ENCODE measurements at regions not wholly inside any gene's neighbourhood (a gene's known extent, or its start where the extent isn't known, plus 50 kb on each side); places are given as distances from the start of the nearest gene placed in this dataset.

DNA sequence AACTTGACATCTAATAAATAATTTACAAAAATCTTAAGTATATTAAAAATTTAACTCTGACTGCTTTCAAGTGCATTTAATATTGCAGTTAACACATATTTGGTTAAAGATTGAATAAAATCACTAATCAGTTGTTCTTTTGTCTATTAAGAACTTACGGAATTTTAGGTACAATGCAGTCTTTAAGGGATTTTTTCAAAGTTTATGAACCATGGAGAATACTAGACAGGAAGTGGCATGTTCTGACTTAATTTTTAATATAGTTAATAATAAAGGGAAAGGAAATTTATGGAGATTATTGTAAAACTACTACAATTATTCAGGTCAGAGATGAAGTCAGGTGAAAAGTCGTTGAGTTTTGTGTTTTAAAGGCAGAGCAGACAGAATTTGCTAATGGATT lies 240.9 kb downstream of the CALCRL start:
- ATAC-seq = no peak
- Mint-ChIP-seq H3K27me3 (ENCODE audit: low read depth) (no peaks in the 10 kb centered on the region), H3K9me3 (peaks cover 37% of the 10 kb centered on the region), H3K4me1 (peaks cover 13% of the 10 kb centered on the region), H3K36me3 (peaks cover 23% of the 10 kb centered on the region), H3K27ac (no peak overlapping the region), H3K4me3 (no peak overlapping the region)
- no peak for TF ChIP-seq SP1 (CRISPR knock-in tag; conservative IDR thresholded peaks at IDR 0.05)
- TF ChIP-seq, protein P1, sequence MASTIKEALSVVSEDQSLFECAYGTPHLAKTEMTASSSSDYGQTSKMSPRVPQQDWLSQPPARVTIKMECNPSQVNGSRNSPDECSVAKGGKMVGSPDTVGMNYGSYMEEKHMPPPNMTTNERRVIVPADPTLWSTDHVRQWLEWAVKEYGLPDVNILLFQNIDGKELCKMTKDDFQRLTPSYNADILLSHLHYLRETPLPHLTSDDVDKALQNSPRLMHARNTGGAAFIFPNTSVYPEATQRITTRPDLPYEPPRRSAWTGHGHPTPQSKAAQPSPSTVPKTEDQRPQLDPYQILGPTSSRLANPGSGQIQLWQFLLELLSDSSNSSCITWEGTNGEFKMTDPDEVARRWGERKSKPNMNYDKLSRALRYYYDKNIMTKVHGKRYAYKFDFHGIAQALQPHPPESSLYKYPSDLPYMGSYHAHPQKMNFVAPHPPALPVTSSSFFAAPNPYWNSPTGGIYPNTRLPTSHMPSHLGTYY (CRISPR knock-in tag; IDR thresholded peaks at IDR 0.05) = no peak
- no peak for TF ChIP-seq SMAD4 (CRISPR knock-in tag; IDR thresholded peaks at IDR 0.05)
- TF ChIP-seq, protein P2, sequence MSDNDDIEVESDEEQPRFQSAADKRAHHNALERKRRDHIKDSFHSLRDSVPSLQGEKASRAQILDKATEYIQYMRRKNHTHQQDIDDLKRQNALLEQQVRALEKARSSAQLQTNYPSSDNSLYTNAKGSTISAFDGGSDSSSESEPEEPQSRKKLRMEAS (CRISPR knock-in tag; IDR thresholded peaks at IDR 0.05) = no peak
- TF ChIP-seq, protein P3, sequence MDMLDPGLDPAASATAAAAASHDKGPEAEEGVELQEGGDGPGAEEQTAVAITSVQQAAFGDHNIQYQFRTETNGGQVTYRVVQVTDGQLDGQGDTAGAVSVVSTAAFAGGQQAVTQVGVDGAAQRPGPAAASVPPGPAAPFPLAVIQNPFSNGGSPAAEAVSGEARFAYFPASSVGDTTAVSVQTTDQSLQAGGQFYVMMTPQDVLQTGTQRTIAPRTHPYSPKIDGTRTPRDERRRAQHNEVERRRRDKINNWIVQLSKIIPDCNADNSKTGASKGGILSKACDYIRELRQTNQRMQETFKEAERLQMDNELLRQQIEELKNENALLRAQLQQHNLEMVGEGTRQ (CRISPR knock-in tag; IDR thresholded peaks at IDR 0.05) = no peak
- TF ChIP-seq TCF7 (CRISPR knock-in tag; IDR thresholded peaks at IDR 0.05; ENCODE audit: low read depth) = no peak
- TF ChIP-seq, protein P4, sequence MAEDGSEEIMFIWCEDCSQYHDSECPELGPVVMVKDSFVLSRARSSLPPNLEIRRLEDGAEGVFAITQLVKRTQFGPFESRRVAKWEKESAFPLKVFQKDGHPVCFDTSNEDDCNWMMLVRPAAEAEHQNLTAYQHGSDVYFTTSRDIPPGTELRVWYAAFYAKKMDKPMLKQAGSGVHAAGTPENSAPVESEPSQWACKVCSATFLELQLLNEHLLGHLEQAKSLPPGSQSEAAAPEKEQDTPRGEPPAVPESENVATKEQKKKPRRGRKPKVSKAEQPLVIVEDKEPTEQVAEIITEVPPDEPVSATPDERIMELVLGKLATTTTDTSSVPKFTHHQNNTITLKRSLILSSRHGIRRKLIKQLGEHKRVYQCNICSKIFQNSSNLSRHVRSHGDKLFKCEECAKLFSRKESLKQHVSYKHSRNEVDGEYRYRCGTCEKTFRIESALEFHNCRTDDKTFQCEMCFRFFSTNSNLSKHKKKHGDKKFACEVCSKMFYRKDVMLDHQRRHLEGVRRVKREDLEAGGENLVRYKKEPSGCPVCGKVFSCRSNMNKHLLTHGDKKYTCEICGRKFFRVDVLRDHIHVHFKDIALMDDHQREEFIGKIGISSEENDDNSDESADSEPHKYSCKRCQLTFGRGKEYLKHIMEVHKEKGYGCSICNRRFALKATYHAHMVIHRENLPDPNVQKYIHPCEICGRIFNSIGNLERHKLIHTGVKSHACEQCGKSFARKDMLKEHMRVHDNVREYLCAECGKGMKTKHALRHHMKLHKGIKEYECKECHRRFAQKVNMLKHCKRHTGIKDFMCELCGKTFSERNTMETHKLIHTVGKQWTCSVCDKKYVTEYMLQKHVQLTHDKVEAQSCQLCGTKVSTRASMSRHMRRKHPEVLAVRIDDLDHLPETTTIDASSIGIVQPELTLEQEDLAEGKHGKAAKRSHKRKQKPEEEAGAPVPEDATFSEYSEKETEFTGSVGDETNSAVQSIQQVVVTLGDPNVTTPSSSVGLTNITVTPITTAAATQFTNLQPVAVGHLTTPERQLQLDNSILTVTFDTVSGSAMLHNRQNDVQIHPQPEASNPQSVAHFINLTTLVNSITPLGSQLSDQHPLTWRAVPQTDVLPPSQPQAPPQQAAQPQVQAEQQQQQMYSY (CRISPR knock-in tag; IDR thresholded peaks at IDR 0.05) = no peak
- TF ChIP-seq, protein P5, sequence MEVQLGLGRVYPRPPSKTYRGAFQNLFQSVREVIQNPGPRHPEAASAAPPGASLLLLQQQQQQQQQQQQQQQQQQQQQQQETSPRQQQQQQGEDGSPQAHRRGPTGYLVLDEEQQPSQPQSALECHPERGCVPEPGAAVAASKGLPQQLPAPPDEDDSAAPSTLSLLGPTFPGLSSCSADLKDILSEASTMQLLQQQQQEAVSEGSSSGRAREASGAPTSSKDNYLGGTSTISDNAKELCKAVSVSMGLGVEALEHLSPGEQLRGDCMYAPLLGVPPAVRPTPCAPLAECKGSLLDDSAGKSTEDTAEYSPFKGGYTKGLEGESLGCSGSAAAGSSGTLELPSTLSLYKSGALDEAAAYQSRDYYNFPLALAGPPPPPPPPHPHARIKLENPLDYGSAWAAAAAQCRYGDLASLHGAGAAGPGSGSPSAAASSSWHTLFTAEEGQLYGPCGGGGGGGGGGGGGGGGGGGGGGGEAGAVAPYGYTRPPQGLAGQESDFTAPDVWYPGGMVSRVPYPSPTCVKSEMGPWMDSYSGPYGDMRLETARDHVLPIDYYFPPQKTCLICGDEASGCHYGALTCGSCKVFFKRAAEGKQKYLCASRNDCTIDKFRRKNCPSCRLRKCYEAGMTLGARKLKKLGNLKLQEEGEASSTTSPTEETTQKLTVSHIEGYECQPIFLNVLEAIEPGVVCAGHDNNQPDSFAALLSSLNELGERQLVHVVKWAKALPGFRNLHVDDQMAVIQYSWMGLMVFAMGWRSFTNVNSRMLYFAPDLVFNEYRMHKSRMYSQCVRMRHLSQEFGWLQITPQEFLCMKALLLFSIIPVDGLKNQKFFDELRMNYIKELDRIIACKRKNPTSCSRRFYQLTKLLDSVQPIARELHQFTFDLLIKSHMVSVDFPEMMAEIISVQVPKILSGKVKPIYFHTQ (CRISPR knock-in tag; IDR thresholded peaks at IDR 0.05) = no peak
- no peak for TF ChIP-seq ZNF263 (CRISPR knock-in tag; IDR thresholded peaks at IDR 0.05; ENCODE audit: low read depth)
- no peak for TF ChIP-seq MXD4 (CRISPR knock-in tag; IDR thresholded peaks at IDR 0.05; ENCODE audit: borderline replicate concordance)
- TF ChIP-seq GTF2I (CRISPR knock-in tag; conservative IDR thresholded peaks at IDR 0.05) = no peak
- no peak for TF ChIP-seq ZNF416 (CRISPR knock-in tag; IDR thresholded peaks at IDR 0.05)
- no peak for TF ChIP-seq KAT7 (CRISPR knock-in tag; IDR thresholded peaks at IDR 0.05; ENCODE audit: borderline replicate concordance)
- TF ChIP-seq, protein P6, sequence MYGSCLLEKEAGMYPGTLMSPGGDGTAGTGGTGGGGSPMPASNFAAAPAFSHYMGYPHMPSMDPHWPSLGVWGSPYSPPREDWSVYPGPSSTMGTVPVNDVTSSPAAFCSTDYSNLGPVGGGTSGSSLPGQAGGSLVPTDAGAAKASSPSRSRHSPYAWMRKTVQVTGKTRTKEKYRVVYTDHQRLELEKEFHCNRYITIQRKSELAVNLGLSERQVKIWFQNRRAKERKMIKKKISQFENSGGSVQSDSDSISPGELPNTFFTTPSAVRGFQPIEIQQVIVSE (CRISPR knock-in tag; IDR thresholded peaks at IDR 0.05; ENCODE audit: borderline replicate concordance) = no peak
- TF ChIP-seq SOX15 (CRISPR knock-in tag; IDR thresholded peaks at IDR 0.05) = no peak
- TF ChIP-seq, protein P7, sequence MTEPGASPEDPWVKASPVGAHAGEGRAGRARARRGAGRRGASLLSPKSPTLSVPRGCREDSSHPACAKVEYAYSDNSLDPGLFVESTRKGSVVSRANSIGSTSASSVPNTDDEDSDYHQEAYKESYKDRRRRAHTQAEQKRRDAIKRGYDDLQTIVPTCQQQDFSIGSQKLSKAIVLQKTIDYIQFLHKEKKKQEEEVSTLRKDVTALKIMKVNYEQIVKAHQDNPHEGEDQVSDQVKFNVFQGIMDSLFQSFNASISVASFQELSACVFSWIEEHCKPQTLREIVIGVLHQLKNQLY (CRISPR knock-in tag; IDR thresholded peaks at IDR 0.05) = no peak
- TF ChIP-seq, protein P8, sequence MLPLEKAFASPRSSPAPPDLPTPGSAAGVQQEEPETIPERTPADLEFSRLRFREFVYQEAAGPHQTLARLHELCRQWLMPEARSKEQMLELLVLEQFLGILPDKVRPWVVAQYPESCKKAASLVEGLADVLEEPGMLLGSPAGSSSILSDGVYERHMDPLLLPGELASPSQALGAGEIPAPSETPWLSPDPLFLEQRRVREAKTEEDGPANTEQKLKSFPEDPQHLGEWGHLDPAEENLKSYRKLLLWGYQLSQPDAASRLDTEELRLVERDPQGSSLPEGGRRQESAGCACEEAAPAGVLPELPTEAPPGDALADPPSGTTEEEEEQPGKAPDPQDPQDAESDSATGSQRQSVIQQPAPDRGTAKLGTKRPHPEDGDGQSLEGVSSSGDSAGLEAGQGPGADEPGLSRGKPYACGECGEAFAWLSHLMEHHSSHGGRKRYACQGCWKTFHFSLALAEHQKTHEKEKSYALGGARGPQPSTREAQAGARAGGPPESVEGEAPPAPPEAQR (CRISPR knock-in tag; IDR thresholded peaks at IDR 0.05) = no peak
- TF ChIP-seq, protein P9, sequence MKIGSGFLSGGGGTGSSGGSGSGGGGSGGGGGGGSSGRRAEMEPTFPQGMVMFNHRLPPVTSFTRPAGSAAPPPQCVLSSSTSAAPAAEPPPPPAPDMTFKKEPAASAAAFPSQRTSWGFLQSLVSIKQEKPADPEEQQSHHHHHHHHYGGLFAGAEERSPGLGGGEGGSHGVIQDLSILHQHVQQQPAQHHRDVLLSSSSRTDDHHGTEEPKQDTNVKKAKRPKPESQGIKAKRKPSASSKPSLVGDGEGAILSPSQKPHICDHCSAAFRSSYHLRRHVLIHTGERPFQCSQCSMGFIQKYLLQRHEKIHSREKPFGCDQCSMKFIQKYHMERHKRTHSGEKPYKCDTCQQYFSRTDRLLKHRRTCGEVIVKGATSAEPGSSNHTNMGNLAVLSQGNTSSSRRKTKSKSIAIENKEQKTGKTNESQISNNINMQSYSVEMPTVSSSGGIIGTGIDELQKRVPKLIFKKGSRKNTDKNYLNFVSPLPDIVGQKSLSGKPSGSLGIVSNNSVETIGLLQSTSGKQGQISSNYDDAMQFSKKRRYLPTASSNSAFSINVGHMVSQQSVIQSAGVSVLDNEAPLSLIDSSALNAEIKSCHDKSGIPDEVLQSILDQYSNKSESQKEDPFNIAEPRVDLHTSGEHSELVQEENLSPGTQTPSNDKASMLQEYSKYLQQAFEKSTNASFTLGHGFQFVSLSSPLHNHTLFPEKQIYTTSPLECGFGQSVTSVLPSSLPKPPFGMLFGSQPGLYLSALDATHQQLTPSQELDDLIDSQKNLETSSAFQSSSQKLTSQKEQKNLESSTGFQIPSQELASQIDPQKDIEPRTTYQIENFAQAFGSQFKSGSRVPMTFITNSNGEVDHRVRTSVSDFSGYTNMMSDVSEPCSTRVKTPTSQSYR (CRISPR knock-in tag; IDR thresholded peaks at IDR 0.05) = no peak
- TF ChIP-seq PRRX2 (CRISPR knock-in tag; IDR thresholded peaks at IDR 0.05) = no peak
- no peak for DNase-seq (ENCODE audit: low spot score)
- CTCF ChIA-PET = no interaction called here
- POLR2A ChIA-PET = no interaction called here
